IPS DF 6.9 (cell line): ENCODE measurements at regions not wholly inside any gene's neighbourhood (a gene's known extent, or its start where the extent isn't known, plus 50 kb on each side); places are given as distances from the start of the nearest gene placed in this dataset.

Experiments used
- DNase-seq: peaks from one replicate; pipeline ENCODE4 v3.0.0-alpha.2; 2013; ENCODE audit warnings: low read depth, low spot score
- H3K27ac ChIP-seq: one replicate; pipeline ENCODE4 v1.5.1; 2013; ENCODE audit warnings: low read length, control low read depth
- H3K27me3 ChIP-seq: 2 replicates; pipeline ENCODE4 v1.6.1; 2013; ENCODE audit warnings: mild to moderate bottlenecking, low read length; ENCODE audit not compliant: control insufficient read depth, insufficient read depth
- H3K36me3 ChIP-seq: 2 replicates; pipeline ENCODE4 v1.6.1; 2013; ENCODE audit warnings: low read length; ENCODE audit not compliant: control insufficient read depth, insufficient read depth
- H3K4me1 ChIP-seq: 2 replicates; pipeline ENCODE4 v1.6.1; 2013; ENCODE audit warnings: low read length; ENCODE audit not compliant: control insufficient read depth, insufficient read depth
- H3K4me3 ChIP-seq: 2 replicates; pipeline ENCODE4 v1.5.1; 2013; ENCODE audit warnings: mild to moderate bottlenecking, low read length
- H3K9me3 ChIP-seq: 2 replicates; pipeline ENCODE4 v1.6.1; 2013; ENCODE audit warnings: low read length, inconsistent platforms; ENCODE audit not compliant: control insufficient read depth, insufficient read depth
- whole genome bisulfite sequencing: extraction: QIAGEN DNeasy Blood & Tissue Kit; methylation state at CpG from one replicate; pipeline ENCODE4 v1.1.7; 2013; ENCODE audit warnings: mixed read lengths, missing lambda C conversion rate; ENCODE audit not compliant: insufficient read length, insufficient coverage; 5-methylcytosine and 5-hydroxymethylcytosine counted together

- no CpG with 5 or more reads among the region's 20 CpGs for WGBS
- no peak for DNase-seq
- Histone ChIP-seq H3K4me1 (no peaks in the 10 kb centered on the region), H3K4me3 (no peak overlapping the region), H3K27me3 (no peaks in the 10 kb centered on the region), H3K36me3 (no peaks in the 10 kb centered on the region), H3K27ac (no peak overlapping the region), H3K9me3 (peaks cover 36% of the 10 kb centered on the region)
These were observed 1019.1 kb downstream of the TBC1D22A start for GRCh38 chr22:47781427-47782111.

- Histone ChIP-seq H3K36me3 (no peaks in the 10 kb centered on the region), H3K4me1 (no peaks in the 10 kb centered on the region), H3K27ac (no peak overlapping the region), H3K4me3 (no peak overlapping the region), H3K9me3 (peaks cover 36% of the 10 kb centered on the region), H3K27me3 (no peaks in the 10 kb centered on the region)
- no peak for DNase-seq
- WGBS: no CpG with 5 or more reads among the region's 12 CpGs
These were observed 1018.6 kb downstream of the TBC1D22A start for GRCh38 chr22:47781024-47781423.

GRCh38 chr22:47780281-47780875 is 1017.9 kb downstream of the TBC1D22A start:
- H3K27ac ChIP-seq: no peak overlapping the region
- no peaks in the 10 kb centered on the region for H3K27me3 ChIP-seq
- no peak for DNase-seq
- H3K36me3 ChIP-seq: no peaks in the 10 kb centered on the region
- H3K4me3 ChIP-seq: no peak overlapping the region
- H3K4me1 ChIP-seq: no peaks in the 10 kb centered on the region
- peaks cover 35% of the 10 kb centered on the region for H3K9me3 ChIP-seq
- WGBS: no CpG with 5 or more reads among the region's 14 CpGs

DNA sequence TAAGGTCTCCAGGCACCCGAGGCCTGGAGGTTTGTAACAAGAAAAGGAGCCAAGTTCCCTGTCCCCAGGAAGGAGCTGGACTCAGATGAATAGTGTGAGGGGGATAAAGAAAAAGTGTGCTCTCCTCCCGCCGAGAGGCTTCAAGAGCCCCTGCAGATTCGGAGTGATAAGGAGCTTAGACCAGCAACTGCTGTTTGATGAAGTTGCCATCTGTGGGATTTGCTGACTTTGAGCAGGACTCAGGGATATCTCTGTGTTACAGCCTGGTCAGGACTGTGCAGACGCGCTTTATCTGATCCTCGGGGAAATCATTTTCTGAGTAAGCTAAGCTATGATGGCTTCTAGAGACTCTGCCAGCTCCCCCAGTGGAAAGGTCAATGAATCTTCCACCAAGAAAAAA is 1017.0 kb downstream of the TBC1D22A start:
- no peaks in the 10 kb centered on the region for H3K4me1 ChIP-seq
- H3K9me3 ChIP-seq: peaks cover 35% of the 10 kb centered on the region
- no peaks in the 10 kb centered on the region for H3K36me3 ChIP-seq
- no peaks in the 10 kb centered on the region for H3K27me3 ChIP-seq
- WGBS: no CpG with 5 or more reads among the region's 7 CpGs
- DNase-seq: no peak
- H3K27ac ChIP-seq: no peak overlapping the region
- no peak overlapping the region for H3K4me3 ChIP-seq

GRCh38 chr22:47778160-47778658 is 1015.8 kb downstream of the TBC1D22A start:
- H3K27ac ChIP-seq: no peak overlapping the region

GRCh38 chr22:47777426-47777825 is 1015.0 kb downstream of the TBC1D22A start:
- WGBS: no CpG with 5 or more reads among the region's 1 CpG
- H3K27ac ChIP-seq: no peak overlapping the region
- no peak overlapping the region for H3K4me3 ChIP-seq
- no peaks in the 10 kb centered on the region for H3K4me1 ChIP-seq
- DNase-seq: no peak
- H3K36me3 ChIP-seq: no peaks in the 10 kb centered on the region
- peaks cover 23% of the 10 kb centered on the region for H3K9me3 ChIP-seq
- no peaks in the 10 kb centered on the region for H3K27me3 ChIP-seq

More at GRCh38 chr22:47778160-47778658, 1015.8 kb downstream of the TBC1D22A start:
- no peaks in the 10 kb centered on the region for H3K4me1 ChIP-seq
- no CpG with 5 or more reads among the region's 13 CpGs for WGBS
- H3K9me3 ChIP-seq: peaks cover 25% of the 10 kb centered on the region
- H3K27me3 ChIP-seq: no peaks in the 10 kb centered on the region
- no peaks in the 10 kb centered on the region for H3K36me3 ChIP-seq
- no peak overlapping the region for H3K4me3 ChIP-seq
- DNase-seq: no peak

DNA sequence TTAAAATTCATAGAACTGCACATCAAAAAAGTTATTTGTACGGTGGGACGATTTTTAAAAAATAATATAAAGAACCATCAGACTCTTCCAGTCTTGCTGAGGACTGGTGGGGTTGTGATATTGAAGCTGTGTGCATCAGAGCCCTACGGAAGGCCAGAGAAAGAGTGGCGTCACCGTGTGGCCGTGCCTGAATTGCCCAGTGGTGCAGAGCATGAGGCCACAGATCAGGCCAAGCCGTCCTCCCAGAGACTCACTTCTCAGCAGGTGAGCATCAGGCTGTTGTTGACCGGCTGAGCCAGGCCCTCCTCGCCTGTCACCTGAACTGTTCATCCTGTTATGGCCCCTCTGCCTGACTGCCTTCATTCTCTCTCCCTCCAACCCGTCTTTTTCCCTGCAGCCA is 1013.9 kb downstream of the TBC1D22A start:
- no peak for DNase-seq
- Histone ChIP-seq H3K9me3 (peaks cover 21% of the 10 kb centered on the region), H3K4me1 (no peaks in the 10 kb centered on the region), H3K27ac (no peak overlapping the region), H3K36me3 (no peaks in the 10 kb centered on the region), H3K4me3 (no peak overlapping the region), H3K27me3 (no peaks in the 10 kb centered on the region)
- no CpG with 5 or more reads among the region's 10 CpGs for WGBS

- Histone ChIP-seq H3K27ac (no peak overlapping the region), H3K36me3 (no peaks in the 10 kb centered on the region), H3K4me3 (no peak overlapping the region), H3K9me3 (peaks cover 18% of the 10 kb centered on the region), H3K4me1 (no peaks in the 10 kb centered on the region), H3K27me3 (no peaks in the 10 kb centered on the region)
- WGBS: no CpG with 5 or more reads among the region's 4 CpGs
- no peak for DNase-seq
These were observed 1013.2 kb downstream of the TBC1D22A start for GRCh38 chr22:47775686-47776085.

GRCh38 chr22:47775191-47775590 is 1012.7 kb downstream of the TBC1D22A start:
- DNase-seq: no peak
- Histone ChIP-seq H3K9me3 (peaks cover 18% of the 10 kb centered on the region), H3K4me3 (no peak overlapping the region), H3K27ac (no peak overlapping the region), H3K36me3 (no peaks in the 10 kb centered on the region), H3K4me1 (no peaks in the 10 kb centered on the region), H3K27me3 (no peaks in the 10 kb centered on the region)
- no CpG with 5 or more reads among the region's 4 CpGs for WGBS

- H3K27me3 ChIP-seq: no peaks in the 10 kb centered on the region
- peaks cover 11% of the 10 kb centered on the region for H3K9me3 ChIP-seq
- no peak overlapping the region for H3K4me3 ChIP-seq
- WGBS: no CpG with 5 or more reads among the region's 2 CpGs
- H3K27ac ChIP-seq: no peak overlapping the region
- H3K36me3 ChIP-seq: no peaks in the 10 kb centered on the region
- H3K4me1 ChIP-seq: no peaks in the 10 kb centered on the region
- no peak for DNase-seq
These were observed 1011.2 kb downstream of the TBC1D22A start for GRCh38 chr22:47773635-47774034.

GRCh38 chr22:47772864-47773263 is 1010.4 kb downstream of the TBC1D22A start:
- no CpG with 5 or more reads among the region's 3 CpGs for WGBS
- DNase-seq: no peak
- no peaks in the 10 kb centered on the region for H3K36me3 ChIP-seq
- no peak overlapping the region for H3K4me3 ChIP-seq
- H3K9me3 ChIP-seq: peaks cover 8% of the 10 kb centered on the region
- H3K4me1 ChIP-seq: no peaks in the 10 kb centered on the region
- no peaks in the 10 kb centered on the region for H3K27me3 ChIP-seq
- no peak overlapping the region for H3K27ac ChIP-seq
